HepG2 (cell line): ENCODE measurements at regions not wholly inside any gene's neighbourhood (a gene's known extent, or its start where the extent isn't known, plus 50 kb on each side); places are given as distances from the start of the nearest gene placed in this dataset.
A peak's percentile ranks its signal among the peaks of the same experiment; 100 is the strongest.

Experiments used
- ETS1 ChIP-seq: sonication (generic); formaldehyde crosslinking; IDR thresholded peaks from 2 replicates; pipeline ENCODE4 v1.4.0; 2020; ENCODE audit warnings: missing genetic modification reagents
- HMGXB3 ChIP-seq: sonication (generic); formaldehyde crosslinking; IDR thresholded peaks from 2 replicates; pipeline ENCODE4 v1.4.0; 2020; ENCODE audit warnings: missing genetic modification reagents, borderline replicate concordance
- JUN ChIP-seq: sonication (generic); formaldehyde crosslinking; IDR thresholded peaks from 2 replicates; pipeline ENCODE4 v1.4.0; 2020; ENCODE audit warnings: mild to moderate bottlenecking, missing genetic modification reagents
- KIAA2018 ChIP-seq: sonication (generic); formaldehyde crosslinking; IDR thresholded peaks from 2 replicates; pipeline ENCODE4 v1.5.0; 2020; ENCODE audit warnings: mild to moderate bottlenecking, missing genetic modification reagents, borderline replicate concordance
- KMT2B ChIP-seq: IDR thresholded peaks from 2 replicates; pipeline ENCODE4 v1.6.1; 2016; ENCODE audit warnings: missing genetic modification reagents, missing compliant biosample characterization
- MAFF ChIP-seq: IDR thresholded peaks from 2 replicates; pipeline ENCODE4 v1.6.1; 2011; ENCODE audit warnings: low read depth, low read length, improper control_type of control experiment
- RFX3 ChIP-seq: IDR thresholded peaks from 2 replicates; pipeline ENCODE4 v1.6.1; 2016; ENCODE audit warnings: missing biosample characterization, missing genetic modification reagents
- TEAD3 ChIP-seq: optimal IDR thresholded peaks from 2 replicates; pipeline ENCODE3; 2016; ENCODE audit warnings: borderline replicate concordance
- XBP1 ChIP-seq: sonication (generic); formaldehyde crosslinking; IDR thresholded peaks from 2 replicates; pipeline ENCODE4 v1.5.0; 2020; ENCODE audit warnings: missing genetic modification reagents
- ZBTB20 ChIP-seq: sonication (generic); formaldehyde crosslinking; IDR thresholded peaks from 2 replicates; pipeline ENCODE4 v1.8.1; 2023; ENCODE audit warnings: missing genetic modification reagents, low read depth, mild to moderate bottlenecking, borderline replicate concordance
- ZBTB34 ChIP-seq: sonication (generic); formaldehyde crosslinking; IDR thresholded peaks from 2 replicates; pipeline ENCODE4 v1.8.0; 2022; ENCODE audit warnings: mild to moderate bottlenecking, missing genetic modification reagents
- ZNF550 ChIP-seq: sonication (generic); formaldehyde crosslinking; IDR thresholded peaks from 2 replicates; pipeline ENCODE4 v1.4.0; 2020; ENCODE audit warnings: mild to moderate bottlenecking, missing genetic modification reagents, borderline replicate concordance

GRCh38 chr3:126267169-126267975 is 87.0 kb upstream of the ALDH1L1 start (continued):
- no peak for TF ChIP-seq XBP1
- TF ChIP-seq KMT2B (CRISPR knock-in tag), result 0 out of 2 replicates have a peak, but pooled peaks have one; percentile 59
- no peak for TF ChIP-seq ZBTB20 (CRISPR knock-in tag)
- TF ChIP-seq ZNF550, result no peak
- TF ChIP-seq JUN (CRISPR knock-in tag), result no peak
- no peak for TF ChIP-seq KIAA2018 (CRISPR knock-in tag)
- no peak for TF ChIP-seq RFX3 (CRISPR knock-in tag)
- peak; percentile 100 for TF ChIP-seq TEAD3
- TF ChIP-seq ETS1 (CRISPR knock-in tag), result no peak
- no peak for TF ChIP-seq HMGXB3 (CRISPR knock-in tag)
- TF ChIP-seq MAFF, result no peak
- TF ChIP-seq ZBTB34, result no peak
